Trophoblast cell (in vitro differentiated cells and primary cell): ENCODE measurements at regions not wholly inside any gene's neighbourhood (a gene's known extent, or its start where the extent isn't known, plus 50 kb on each side); places are given as distances from the start of the nearest gene placed in this dataset.

ENCODE experiments used
- DNase-seq, 2 donors: peaks; one replicate each; pipeline ENCODE4 v3.0.0-alpha.2; 2016
- H2AFZ ChIP-seq: 2 replicates; pipeline ENCODE4 v1.6.1; 2013; ENCODE audit warnings: low read length, moderate library complexity, mild to moderate bottlenecking; ENCODE audit not compliant: insufficient read depth, poor library complexity
- H2AK5ac ChIP-seq: 2 replicates; pipeline ENCODE4 v1.6.1; 2013; ENCODE audit warnings: mild to moderate bottlenecking, low read length
- H2BK120ac ChIP-seq: 2 replicates; pipeline ENCODE4 v1.6.1; 2013; ENCODE audit warnings: low read length, mild to moderate bottlenecking, moderate library complexity; ENCODE audit not compliant: insufficient read depth, poor library complexity
- H2BK12ac ChIP-seq: 2 replicates; pipeline ENCODE4 v1.6.1; 2013; ENCODE audit warnings: mild to moderate bottlenecking, low read length, moderate library complexity
- H2BK5ac ChIP-seq: 2 replicates; pipeline ENCODE4 v1.6.1; 2013; ENCODE audit warnings: low read length, low read depth, moderate library complexity, mild to moderate bottlenecking; ENCODE audit not compliant: poor library complexity
- H3K14ac ChIP-seq: 2 replicates; pipeline ENCODE4 v1.6.1; 2013; ENCODE audit warnings: mild to moderate bottlenecking, low read length
- H3K18ac ChIP-seq: 2 replicates; pipeline ENCODE4 v1.6.1; 2013; ENCODE audit warnings: mild to moderate bottlenecking, low read length
- H3K23ac ChIP-seq: 2 replicates; pipeline ENCODE4 v1.6.1; 2013; ENCODE audit warnings: low read length
- H3K27ac ChIP-seq: 2 replicates; pipeline ENCODE4 v1.5.1; 2013; ENCODE audit warnings: low read depth, mild to moderate bottlenecking, inconsistent platforms, low read length, moderate library complexity
- H3K27me3 ChIP-seq: 2 replicates; pipeline ENCODE4 v1.6.1; 2013; ENCODE audit warnings: inconsistent platforms, mild to moderate bottlenecking, low read length, moderate library complexity; ENCODE audit not compliant: insufficient read depth
- H3K36me3 ChIP-seq, 2 experiments: 1 replicate in 1 of 2; 2 replicates in 1 of 2; pipeline ENCODE4 v1.6.1; 2013; ENCODE audit warnings: low read length in 2 of 2, mild to moderate bottlenecking in 2 of 2, moderate library complexity in 1 of 2; ENCODE audit not compliant: insufficient read depth in 2 of 2, control insufficient read depth in 1 of 2
- H3K4ac ChIP-seq: 2 replicates; pipeline ENCODE4 v1.6.1; 2013; ENCODE audit warnings: low read depth, mild to moderate bottlenecking, low read length, moderate library complexity
- H3K4me1 ChIP-seq, 2 experiments: 1 replicate in 1 of 2; 2 replicates in 1 of 2; pipeline ENCODE4 v1.6.1; 2013; ENCODE audit warnings: low read length in 2 of 2, mild to moderate bottlenecking in 2 of 2, moderate library complexity in 1 of 2; ENCODE audit not compliant: insufficient read depth in 2 of 2, control insufficient read depth in 1 of 2
- H3K4me2 ChIP-seq: 2 replicates; pipeline ENCODE4 v1.6.1; 2013; ENCODE audit warnings: inconsistent platforms, mild to moderate bottlenecking, low read length, moderate library complexity
- H3K4me3 ChIP-seq: 2 replicates; pipeline ENCODE4 v1.5.1; 2013; ENCODE audit warnings: mild to moderate bottlenecking, low read depth, low read length, inconsistent platforms
- H3K79me1 ChIP-seq: one replicate; pipeline ENCODE4 v1.6.1; 2013; ENCODE audit warnings: low read length
- H3K79me2 ChIP-seq: 2 replicates; pipeline ENCODE4 v1.6.1; 2013; ENCODE audit warnings: low read length, mild to moderate bottlenecking; ENCODE audit not compliant: control insufficient read depth, insufficient read depth, poor library complexity
- H3K9ac ChIP-seq: 2 replicates; pipeline ENCODE4 v1.6.1; 2013; ENCODE audit warnings: mild to moderate bottlenecking, low read length
- H3K9me3 ChIP-seq: 2 replicates; pipeline ENCODE4 v1.6.1; 2013; ENCODE audit warnings: low read depth, mild to moderate bottlenecking, control low read depth, inconsistent platforms, low read length; ENCODE audit not compliant: insufficient read depth
- H4K12ac ChIP-seq: 2 replicates; pipeline ENCODE4 v1.6.1; 2013; ENCODE audit warnings: low read depth, mild to moderate bottlenecking, low read length, moderate library complexity
- H4K8ac ChIP-seq: 2 replicates; pipeline ENCODE4 v1.6.1; 2013; ENCODE audit warnings: low read depth, mild to moderate bottlenecking, low read length, moderate library complexity
- H4K91ac ChIP-seq: one replicate; pipeline ENCODE4 v1.6.1; 2013; ENCODE audit warnings: low read depth, mild to moderate bottlenecking, low read length, moderate library complexity
- WGBS: extraction: QIAGEN DNeasy Blood & Tissue Kit; methylation state at CpG from one replicate; pipeline ENCODE4 v1.1.7; 2013; ENCODE audit warnings: missing lambda C conversion rate; ENCODE audit not compliant: insufficient read length, insufficient coverage; ENCODE audit errors: extremely low coverage; 5-methylcytosine and 5-hydroxymethylcytosine counted together

- no peak for DNase-seq
- Histone ChIP-seq H4K12ac (no peak overlapping the region), H4K91ac (no peak overlapping the region), H3K9me3 (no peaks in the 10 kb centered on the region), H2AK5ac (no peak overlapping the region), H3K79me1 (no peaks in the 10 kb centered on the region), H3K36me3 (no peaks in the 10 kb centered on the region), H3K27me3 (no peaks in the 10 kb centered on the region), H2BK5ac (no peak overlapping the region), H3K14ac (no peak overlapping the region), H3K23ac (no peak overlapping the region), H3K79me2 (no peaks in the 10 kb centered on the region), H2BK12ac (no peak overlapping the region), H2AFZ (no peak overlapping the region), H3K4me1 (no peaks in the 10 kb centered on the region), H3K18ac (no peak overlapping the region), H2BK120ac (no peak overlapping the region), H3K4ac (no peak overlapping the region), H4K8ac (no peak overlapping the region), H3K4me2 (no peak overlapping the region), H3K9ac (no peak overlapping the region), H3K27ac (no peak overlapping the region), H3K4me3 (no peak overlapping the region)
- no CpG with 5 or more reads among the region's 2 CpGs for WGBS
Measured at GRCh38 chr3:65077124-65077523, 389.3 kb upstream of the ADAMTS9 start.

DNA sequence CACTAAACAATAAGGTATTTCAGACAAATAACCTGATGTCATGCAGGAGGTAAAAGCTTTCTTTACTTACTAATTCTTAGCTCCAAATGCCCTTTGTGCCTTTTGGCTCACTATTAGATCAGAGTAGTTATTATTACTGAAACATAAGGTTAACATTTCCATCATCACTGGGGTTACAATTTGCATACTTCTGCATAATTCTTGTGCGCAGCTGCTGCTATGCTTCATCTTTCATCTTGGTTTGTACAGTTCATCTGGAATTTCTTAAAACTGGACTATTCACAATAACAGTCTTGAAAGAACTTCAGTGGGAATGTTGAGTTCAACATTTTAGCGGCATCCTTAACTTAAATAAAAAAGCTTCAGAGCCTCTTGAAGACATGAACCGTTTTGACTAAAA lies 383.2 kb upstream of the ADAMTS9 start:
- H3K79me1 ChIP-seq: no peaks in the 10 kb centered on the region
- WGBS: no CpG with 5 or more reads among the region's 3 CpGs
- H2AFZ ChIP-seq: no peak overlapping the region
- H3K79me2 ChIP-seq: no peaks in the 10 kb centered on the region
- H3K27me3 ChIP-seq: no peaks in the 10 kb centered on the region
- H3K4me3 ChIP-seq: no peak overlapping the region
- H2BK5ac ChIP-seq: no peak overlapping the region
- no peak overlapping the region for H2AK5ac ChIP-seq
- no peak overlapping the region for H2BK120ac ChIP-seq
- no peak for DNase-seq
- H3K9me3 ChIP-seq: no peaks in the 10 kb centered on the region
- no peak overlapping the region for H4K8ac ChIP-seq
- H3K9ac ChIP-seq: no peak overlapping the region
- H3K18ac ChIP-seq: no peak overlapping the region
- H3K4ac ChIP-seq: no peak overlapping the region
- no peak overlapping the region for H4K12ac ChIP-seq
- no peak overlapping the region for H3K27ac ChIP-seq
- no peaks in the 10 kb centered on the region for H3K36me3 ChIP-seq
- no peak overlapping the region for H4K91ac ChIP-seq
- no peak overlapping the region for H3K4me2 ChIP-seq
- H3K4me1 ChIP-seq: no peaks in the 10 kb centered on the region
- no peak overlapping the region for H3K14ac ChIP-seq
- H3K23ac ChIP-seq: no peak overlapping the region
- no peak overlapping the region for H2BK12ac ChIP-seq

GRCh38 chr3:65060904-65061303 lies 373.1 kb upstream of the ADAMTS9 start:
- Histone ChIP-seq H2AK5ac (no peak overlapping the region), H2BK12ac (no peak overlapping the region), H3K4me3 (no peak overlapping the region), H3K27me3 (no peaks in the 10 kb centered on the region), H2BK120ac (no peak overlapping the region), H3K4ac (no peak overlapping the region), H4K8ac (no peak overlapping the region), H3K4me2 (no peak overlapping the region), H3K18ac (no peak overlapping the region), H3K14ac (no peak overlapping the region), H3K36me3 (no peaks in the 10 kb centered on the region), H4K12ac (no peak overlapping the region), H4K91ac (peak overlapping the region; percentile 35), H2AFZ (no peak overlapping the region), H3K79me1 (no peaks in the 10 kb centered on the region), H3K27ac (no peak overlapping the region), H3K79me2 (no peaks in the 10 kb centered on the region), H3K9me3 (no peaks in the 10 kb centered on the region), H3K4me1 (no peaks in the 10 kb centered on the region), H2BK5ac (no peak overlapping the region), H3K23ac (no peak overlapping the region), H3K9ac (no peak overlapping the region)
- WGBS: no CpG with 5 or more reads among the region's 2 CpGs
- DNase-seq: no peak

- no peaks in the 10 kb centered on the region for H3K79me1 ChIP-seq
- no CpG with 5 or more reads among the region's 1 CpG for WGBS
- H3K4me2 ChIP-seq: no peak overlapping the region
- no peak overlapping the region for H2AK5ac ChIP-seq
- H3K23ac ChIP-seq: no peak overlapping the region
- no peak overlapping the region for H2BK12ac ChIP-seq
- no peak overlapping the region for H3K18ac ChIP-seq
- H4K91ac ChIP-seq: no peak overlapping the region
- no peaks in the 10 kb centered on the region for H3K36me3 ChIP-seq
- no peaks in the 10 kb centered on the region for H3K4me1 ChIP-seq
- H3K4ac ChIP-seq: no peak overlapping the region
- no peak overlapping the region for H3K14ac ChIP-seq
- H3K9me3 ChIP-seq: no peaks in the 10 kb centered on the region
- H2BK5ac ChIP-seq: no peak overlapping the region
- H3K27me3 ChIP-seq: no peaks in the 10 kb centered on the region
- H3K9ac ChIP-seq: no peak overlapping the region
- H3K27ac ChIP-seq: no peak overlapping the region
- H2AFZ ChIP-seq: no peak overlapping the region
- H3K4me3 ChIP-seq: no peak overlapping the region
- H2BK120ac ChIP-seq: no peak overlapping the region
- H3K79me2 ChIP-seq: no peaks in the 10 kb centered on the region
- no peak overlapping the region for H4K8ac ChIP-seq
- DNase-seq: no peak
- no peak overlapping the region for H4K12ac ChIP-seq
Measured at GRCh38 chr3:65052101-65052500, 364.3 kb upstream of the ADAMTS9 start.
